Activated CD8-positive, alpha-beta T cell treated with anti-CD3 and anti-CD28 coated beads for 36 hours (primary cell): ENCODE measurements at regions not wholly inside any gene's neighbourhood (a gene's known extent, or its start where the extent isn't known, plus 50 kb on each side); places are given as distances from the start of the nearest gene placed in this dataset.

Experiments
- ATAC-seq: fragments of 200-7000 bp; cut with Tn5 transposase; one replicate; pipeline ENCODE4 v1.10.0; 2021; ENCODE audit warnings: mild to moderate bottlenecking, moderate library complexity
- CTCF ChIA-PET: fragments of 350-600 bp; sonication (Branson Sonifier 250); formaldehyde crosslinking; loops from one replicate; lab custom pipeline; 2021; ENCODE audit warnings: antibody characterized with exemption; lab: Charles Lee
- POLR2A ChIA-PET: fragments of 350-600 bp; sonication (Branson Sonifier 250); formaldehyde crosslinking; loops from one replicate; lab custom pipeline; 2021; ENCODE audit warnings: antibody characterized with exemption; lab: Charles Lee
- DNase-seq: peaks from one replicate; pipeline ENCODE4 v3.0.0-alpha.2; 2020
- H3K27ac Mint-ChIP-seq: one replicate; pipeline ENCODE4 v1.8.0; 2021; ENCODE audit warnings: mild to moderate bottlenecking, mixed read lengths
- H3K27me3 Mint-ChIP-seq: one replicate; pipeline ENCODE4 v1.8.0; 2021; ENCODE audit warnings: mixed read lengths
- H3K36me3 Mint-ChIP-seq: one replicate; pipeline ENCODE4 v1.8.0; 2021; ENCODE audit warnings: low read depth, mixed read lengths
- H3K4me1 Mint-ChIP-seq: one replicate; pipeline ENCODE4 v1.8.0; 2021; ENCODE audit warnings: low read depth, mixed read lengths
- H3K4me3 Mint-ChIP-seq: one replicate; pipeline ENCODE4 v1.8.0; 2021; ENCODE audit warnings: mild to moderate bottlenecking, moderate library complexity, mixed read lengths
- H3K9me3 Mint-ChIP-seq: one replicate; pipeline ENCODE4 v1.8.0; 2021; ENCODE audit warnings: mixed read lengths
- intact Hi-C: fragments of 100-400 bp; cut with micrococcal nuclease; formaldehyde crosslinking; loops from one replicate; pipeline ENCODE4 v1.10.0; 2022
- TF ChIP-seq, protein P1 (sequence below): fragments of 200-600 bp; IDR thresholded peaks from one replicate; pipeline ENCODE4 v1.8.0; 2022; ENCODE audit warnings: antibody characterized with exemption, mild to moderate bottlenecking

DNA sequence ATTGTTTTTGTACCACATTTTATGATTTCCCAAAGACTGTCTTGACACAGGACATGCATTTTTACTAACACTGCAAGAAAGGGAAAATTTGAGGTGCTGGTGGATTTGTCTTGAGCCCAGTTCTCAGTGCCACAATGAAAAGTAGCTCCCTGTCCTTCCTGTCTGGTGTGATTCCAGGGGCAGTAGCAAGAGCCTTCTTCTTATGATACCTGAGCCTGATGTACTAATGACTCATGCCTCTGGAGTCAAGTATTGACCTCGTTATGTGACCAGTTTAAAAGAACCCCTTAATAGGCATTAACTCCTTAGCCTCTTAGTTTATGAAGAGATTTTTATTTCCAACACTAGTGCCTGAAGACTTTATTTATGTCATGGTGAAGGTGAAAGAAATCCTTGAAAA is 728.6 kb downstream of the SLC4A3 start:
- no peaks in the 10 kb centered on the region for H3K9me3 Mint-ChIP-seq
- POLR2A ChIA-PET: no interaction called here
- H3K27me3 Mint-ChIP-seq: no peaks in the 10 kb centered on the region
- no peak overlapping the region for H3K4me3 Mint-ChIP-seq
- no peaks in the 10 kb centered on the region for H3K4me1 Mint-ChIP-seq
- intact Hi-C loops: no loop called here
- ATAC-seq: no peak
- no peak overlapping the region for H3K27ac Mint-ChIP-seq
- CTCF ChIA-PET: no interaction called here
- DNase-seq: no peak
- no peaks in the 10 kb centered on the region for H3K36me3 Mint-ChIP-seq
- TF ChIP-seq, protein P1, sequence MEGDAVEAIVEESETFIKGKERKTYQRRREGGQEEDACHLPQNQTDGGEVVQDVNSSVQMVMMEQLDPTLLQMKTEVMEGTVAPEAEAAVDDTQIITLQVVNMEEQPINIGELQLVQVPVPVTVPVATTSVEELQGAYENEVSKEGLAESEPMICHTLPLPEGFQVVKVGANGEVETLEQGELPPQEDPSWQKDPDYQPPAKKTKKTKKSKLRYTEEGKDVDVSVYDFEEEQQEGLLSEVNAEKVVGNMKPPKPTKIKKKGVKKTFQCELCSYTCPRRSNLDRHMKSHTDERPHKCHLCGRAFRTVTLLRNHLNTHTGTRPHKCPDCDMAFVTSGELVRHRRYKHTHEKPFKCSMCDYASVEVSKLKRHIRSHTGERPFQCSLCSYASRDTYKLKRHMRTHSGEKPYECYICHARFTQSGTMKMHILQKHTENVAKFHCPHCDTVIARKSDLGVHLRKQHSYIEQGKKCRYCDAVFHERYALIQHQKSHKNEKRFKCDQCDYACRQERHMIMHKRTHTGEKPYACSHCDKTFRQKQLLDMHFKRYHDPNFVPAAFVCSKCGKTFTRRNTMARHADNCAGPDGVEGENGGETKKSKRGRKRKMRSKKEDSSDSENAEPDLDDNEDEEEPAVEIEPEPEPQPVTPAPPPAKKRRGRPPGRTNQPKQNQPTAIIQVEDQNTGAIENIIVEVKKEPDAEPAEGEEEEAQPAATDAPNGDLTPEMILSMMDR: no peak

DNA sequence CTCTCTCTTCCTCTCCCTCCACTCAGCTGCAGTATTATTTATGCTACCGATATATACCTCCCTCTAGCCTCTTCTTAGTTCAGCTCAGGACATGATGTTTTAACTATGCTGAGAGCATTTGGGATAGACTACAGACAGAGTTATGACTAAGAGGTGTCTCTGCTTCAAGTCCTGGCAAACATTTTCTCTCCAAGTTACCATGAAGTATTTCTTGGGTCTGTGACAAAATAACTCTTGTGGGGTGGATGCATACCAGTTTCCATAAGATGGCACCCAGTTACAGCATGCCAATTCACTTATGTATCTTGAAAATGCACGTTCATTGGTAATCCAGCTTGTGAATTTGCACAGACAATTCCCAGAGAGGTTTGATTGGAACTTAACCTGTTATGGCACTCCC is 737.6 kb downstream of the SLC4A3 start:
- no peak for ATAC-seq
- intact Hi-C loops: no loop called here
- no peaks in the 10 kb centered on the region for H3K36me3 Mint-ChIP-seq
- ChIA-PET POLR2A (no interaction called here), CTCF (no interaction called here)
- peaks cover 2% of the 10 kb centered on the region for H3K9me3 Mint-ChIP-seq
- no peak for DNase-seq
- no peaks in the 10 kb centered on the region for H3K4me1 Mint-ChIP-seq
- no peak overlapping the region for H3K4me3 Mint-ChIP-seq
- TF ChIP-seq, protein P1: no peak
- no peak overlapping the region for H3K27ac Mint-ChIP-seq
- H3K27me3 Mint-ChIP-seq: no peaks in the 10 kb centered on the region

DNA sequence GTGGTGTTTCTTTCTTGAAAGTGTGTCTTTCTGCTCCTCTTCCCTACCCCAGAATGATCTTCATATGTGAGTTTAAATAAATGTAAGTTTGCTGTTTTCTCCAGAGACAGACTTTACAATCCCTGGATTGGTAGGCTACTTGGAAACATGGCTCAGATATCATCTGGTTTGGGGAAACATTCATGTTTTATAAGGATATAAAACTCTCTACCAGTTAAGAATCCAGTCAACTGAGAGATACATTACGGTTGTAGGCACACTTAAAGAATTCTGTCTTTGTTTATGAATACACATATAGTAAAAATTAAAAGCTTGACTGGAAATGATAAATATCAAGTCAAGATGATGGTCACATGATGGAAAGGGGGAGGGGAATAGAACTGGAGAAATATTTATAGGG is 739.3 kb downstream of the SLC4A3 start:
- intact Hi-C loops: no loop called here
- no peaks in the 10 kb centered on the region for H3K36me3 Mint-ChIP-seq
- CTCF ChIA-PET: no interaction called here
- H3K4me1 Mint-ChIP-seq: no peaks in the 10 kb centered on the region
- DNase-seq (no peak), ATAC-seq (no peak)
- POLR2A ChIA-PET: no interaction called here
- TF ChIP-seq, protein P1: no peak
- no peak overlapping the region for H3K4me3 Mint-ChIP-seq
- no peaks in the 10 kb centered on the region for H3K27me3 Mint-ChIP-seq
- peaks cover under 1% of the 10 kb centered on the region for H3K9me3 Mint-ChIP-seq
- H3K27ac Mint-ChIP-seq: no peak overlapping the region

DNA sequence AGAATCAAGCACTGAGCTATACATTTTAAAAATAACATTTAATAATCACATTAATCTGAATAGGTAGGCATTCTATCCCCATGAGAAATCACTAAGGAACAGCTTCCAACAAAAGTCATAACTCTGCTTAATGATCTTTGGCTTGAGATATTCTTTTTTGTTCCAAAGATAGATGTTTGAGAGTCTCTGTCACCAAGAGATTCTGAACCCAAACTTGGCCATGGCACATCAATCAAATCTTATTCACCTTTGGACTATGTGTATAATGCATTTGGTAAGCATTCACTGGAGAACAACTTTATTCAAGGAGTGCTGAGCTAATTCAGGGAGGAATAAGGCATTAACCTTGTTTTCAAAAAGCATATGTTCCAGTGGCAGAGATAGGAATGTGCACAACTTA is 743.3 kb downstream of the SLC4A3 start:
- CTCF ChIA-PET: no interaction called here
- H3K27ac Mint-ChIP-seq: no peak overlapping the region
- intact Hi-C loops: no loop called here

DNA sequence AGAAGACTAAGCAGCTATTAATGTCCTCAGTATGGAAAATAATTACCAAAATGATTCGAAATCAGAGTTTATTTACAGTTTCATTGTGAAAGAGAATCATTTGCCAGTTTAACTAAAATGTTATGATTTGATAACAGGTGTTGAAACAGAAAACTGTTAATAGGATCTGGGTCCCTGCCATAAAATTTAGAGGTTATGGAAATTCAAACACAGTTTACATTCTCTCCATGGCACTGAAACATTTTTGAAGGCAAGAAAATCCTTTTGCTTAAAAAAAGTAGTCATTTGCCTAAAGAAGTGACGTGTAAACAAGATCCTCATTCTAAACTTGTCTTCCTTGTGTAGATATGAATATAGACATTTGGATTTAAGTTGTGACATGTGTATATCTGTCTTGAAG is 743.8 kb downstream of the SLC4A3 start:
- DNase-seq (no peak), ATAC-seq (no peak)
- no peaks in the 10 kb centered on the region for H3K27me3 Mint-ChIP-seq
- TF ChIP-seq, protein P1: no peak
- POLR2A ChIA-PET: no interaction called here
- no peak overlapping the region for H3K27ac Mint-ChIP-seq
- no peaks in the 10 kb centered on the region for H3K4me1 Mint-ChIP-seq
- H3K9me3 Mint-ChIP-seq: no peaks in the 10 kb centered on the region
- CTCF ChIA-PET: no interaction called here
- H3K36me3 Mint-ChIP-seq: no peaks in the 10 kb centered on the region
- intact Hi-C loops: no loop called here
- no peak overlapping the region for H3K4me3 Mint-ChIP-seq

More for the DNA sequence above, 743.3 kb downstream of the SLC4A3 start:
- Mint-ChIP-seq H3K4me3 (no peak overlapping the region), H3K27me3 (no peaks in the 10 kb centered on the region), H3K4me1 (no peaks in the 10 kb centered on the region), H3K36me3 (no peaks in the 10 kb centered on the region), H3K9me3 (no peaks in the 10 kb centered on the region)
- DNase-seq (no peak), ATAC-seq (no peak)
- TF ChIP-seq, protein P1: no peak
- POLR2A ChIA-PET: no interaction called here
